ENCODE measurements at regions not wholly inside any gene's neighbourhood (a gene's known extent, or its start where the extent isn't known, plus 50 kb on each side); places are given as distances from the start of the nearest gene placed in this dataset.
"Not testable (repeated sequence)": the region's sequence is repeated elsewhere in the genome, so short reads cannot be mapped to it uniquely, and the experiment has no call there.

DNA sequence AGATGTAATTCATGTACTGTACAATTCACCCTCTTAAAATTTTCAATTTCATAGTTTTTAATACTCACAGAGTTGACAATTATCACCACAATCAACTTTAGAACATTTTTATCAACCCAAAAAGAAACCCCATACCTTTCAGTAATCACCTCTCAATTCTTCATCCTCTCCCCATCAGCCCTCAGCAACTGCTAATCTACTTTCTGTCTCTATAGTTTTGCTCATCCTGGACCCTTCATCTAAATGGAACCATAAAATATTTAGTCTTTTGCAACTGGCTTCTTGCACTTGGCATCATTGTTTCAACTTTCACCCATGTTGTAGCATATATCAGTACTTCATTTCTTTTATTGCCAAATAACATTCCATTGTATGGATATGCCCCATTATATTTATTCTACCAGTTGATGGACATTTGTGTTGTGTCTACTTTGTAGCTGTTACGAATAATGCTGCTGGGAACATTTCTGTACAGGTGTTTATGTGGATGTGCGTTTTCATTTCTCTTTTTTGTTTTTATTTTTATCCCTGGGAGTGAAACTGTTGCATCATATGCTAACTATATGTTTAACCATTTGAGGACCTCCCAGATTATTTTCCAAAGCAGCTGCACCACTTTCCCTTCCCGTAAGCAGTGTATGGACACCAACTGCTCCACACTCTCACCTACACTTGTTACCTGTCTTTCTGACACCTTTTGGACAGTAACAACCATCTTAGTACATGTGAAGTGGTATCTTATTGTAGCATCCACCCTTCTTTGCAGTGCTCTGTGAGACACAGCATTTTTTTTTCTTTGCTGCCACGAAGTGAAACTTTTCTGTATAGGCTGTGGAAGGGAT lies 65.4 kb upstream of the APBB1IP start:
- Histone ChIP-seq H3K9me3 (ENCODE audit: control insufficient read depth, low read length) (no peaks in the 10 kb centered on the region), H3K4me1 (ENCODE audit: control insufficient read depth, insufficient read depth, low read length, poor library complexity, severe bottlenecking) (no peaks in the 10 kb centered on the region), H3K4me3 (ENCODE audit: insufficient read depth, low read depth, low read length, poor library complexity, severe bottlenecking) (no peak overlapping the region), H3K27me3 (replicated peaks; ENCODE audit: control insufficient read depth, insufficient read depth, low read length, poor library complexity, severe bottlenecking) (no peaks in the 10 kb centered on the region), H3K36me3 (ENCODE audit: control insufficient read depth, insufficient read depth, low read length) (no peaks in the 10 kb centered on the region), H3K27ac (ENCODE audit: insufficient read depth, low read length, poor library complexity, severe bottlenecking) (no peak overlapping the region)
- DNase-seq, result no peak

DNA sequence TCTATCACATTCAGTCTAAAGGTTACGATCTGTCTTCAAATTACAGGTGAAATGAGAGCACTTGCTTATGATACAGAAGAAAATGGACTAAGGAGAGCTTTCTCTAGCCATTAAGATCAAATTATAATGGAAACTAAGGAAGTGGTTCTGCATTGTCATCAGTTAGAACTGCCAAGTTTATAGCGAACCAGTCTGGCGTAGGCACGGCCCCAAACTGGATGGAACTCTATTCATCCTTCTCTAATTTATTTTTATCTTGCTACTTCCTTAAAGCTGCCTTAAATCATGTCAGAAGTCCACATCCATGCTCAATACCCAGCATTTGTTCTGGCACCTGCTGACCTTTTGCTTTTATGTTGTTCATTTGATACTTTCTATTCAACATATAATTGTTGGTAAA lies 63.7 kb upstream of the APBB1IP start:
- Histone ChIP-seq H3K27me3 (replicated peaks; ENCODE audit: control insufficient read depth, insufficient read depth, low read length, poor library complexity, severe bottlenecking) (no peaks in the 10 kb centered on the region), H3K36me3 (ENCODE audit: control insufficient read depth, insufficient read depth, low read length) (no peaks in the 10 kb centered on the region), H3K9me3 (ENCODE audit: control insufficient read depth, low read length) (no peaks in the 10 kb centered on the region), H3K4me1 (ENCODE audit: control insufficient read depth, insufficient read depth, low read length, poor library complexity, severe bottlenecking) (no peaks in the 10 kb centered on the region), H3K27ac (ENCODE audit: insufficient read depth, low read length, poor library complexity, severe bottlenecking) (no peak overlapping the region), H3K4me3 (ENCODE audit: insufficient read depth, low read depth, low read length, poor library complexity, severe bottlenecking) (no peak overlapping the region)
- DNase-seq, result no peak

- H3K27ac ChIP-seq (ENCODE audit: insufficient read depth, low read length, poor library complexity, severe bottlenecking); H3K9me3 ChIP-seq (ENCODE audit: control insufficient read depth, low read length); H3K36me3 ChIP-seq (ENCODE audit: control insufficient read depth, insufficient read depth, low read length); H3K4me3 ChIP-seq (ENCODE audit: insufficient read depth, low read depth, low read length, poor library complexity, severe bottlenecking); H3K27me3 ChIP-seq (replicated peaks; ENCODE audit: control insufficient read depth, insufficient read depth, low read length, poor library complexity, severe bottlenecking); H3K4me1 ChIP-seq (ENCODE audit: control insufficient read depth, insufficient read depth, low read length, poor library complexity, severe bottlenecking); DNase-seq: not testable (repeated sequence)
Measured at GRCh38 chr10:26377224-26377810, 60.8 kb upstream of the APBB1IP start.

GRCh38 chr10:26378861-26379294 lies 59.3 kb upstream of the APBB1IP start:
- Histone ChIP-seq H3K27ac (ENCODE audit: insufficient read depth, low read length, poor library complexity, severe bottlenecking) (no peak overlapping the region), H3K9me3 (ENCODE audit: control insufficient read depth, low read length) (no peaks in the 10 kb centered on the region), H3K4me3 (ENCODE audit: insufficient read depth, low read depth, low read length, poor library complexity, severe bottlenecking) (no peak overlapping the region), H3K36me3 (ENCODE audit: control insufficient read depth, insufficient read depth, low read length) (no peaks in the 10 kb centered on the region), H3K4me1 (ENCODE audit: control insufficient read depth, insufficient read depth, low read length, poor library complexity, severe bottlenecking) (no peaks in the 10 kb centered on the region), H3K27me3 (replicated peaks; ENCODE audit: control insufficient read depth, insufficient read depth, low read length, poor library complexity, severe bottlenecking) (no peaks in the 10 kb centered on the region)
- DNase-seq, result no peak

DNA sequence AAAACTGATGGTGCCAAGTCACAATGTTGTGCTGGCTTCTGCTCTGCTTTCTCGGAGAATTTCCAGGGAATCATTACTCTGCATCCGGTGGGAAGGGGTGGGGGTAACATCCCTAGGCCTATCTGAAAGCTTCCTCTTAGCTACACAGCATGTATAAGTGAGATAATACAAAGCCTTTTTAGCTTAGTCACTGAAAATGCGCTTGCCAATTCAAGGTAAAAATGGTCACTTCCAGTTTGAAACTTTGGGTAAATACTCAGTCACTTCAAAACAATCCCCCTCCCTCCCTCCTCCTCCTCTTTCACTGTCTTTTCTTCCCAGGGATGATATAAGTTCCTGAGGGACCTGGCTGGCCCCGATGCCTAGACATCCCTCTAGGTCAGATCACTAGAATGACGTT lies 57.3 kb upstream of the APBB1IP start:
- Histone ChIP-seq H3K36me3 (ENCODE audit: control insufficient read depth, insufficient read depth, low read length) (no peaks in the 10 kb centered on the region), H3K27me3 (replicated peaks; ENCODE audit: control insufficient read depth, insufficient read depth, low read length, poor library complexity, severe bottlenecking) (no peaks in the 10 kb centered on the region), H3K4me1 (ENCODE audit: control insufficient read depth, insufficient read depth, low read length, poor library complexity, severe bottlenecking) (no peaks in the 10 kb centered on the region), H3K27ac (ENCODE audit: insufficient read depth, low read length, poor library complexity, severe bottlenecking) (no peak overlapping the region), H3K9me3 (ENCODE audit: control insufficient read depth, low read length) (no peaks in the 10 kb centered on the region), H3K4me3 (ENCODE audit: insufficient read depth, low read depth, low read length, poor library complexity, severe bottlenecking) (no peak overlapping the region)
- no peak for DNase-seq

GRCh38 chr10:26381986-26382385 lies 56.2 kb upstream of the APBB1IP start:
- no peak overlapping the region for H3K27ac ChIP-seq (ENCODE audit: insufficient read depth, low read length, poor library complexity, severe bottlenecking)
- H3K27me3 ChIP-seq (replicated peaks; ENCODE audit: control insufficient read depth, insufficient read depth, low read length, poor library complexity, severe bottlenecking), result no peaks in the 10 kb centered on the region
- H3K4me1 ChIP-seq (ENCODE audit: control insufficient read depth, insufficient read depth, low read length, poor library complexity, severe bottlenecking), result no peaks in the 10 kb centered on the region
- H3K9me3 ChIP-seq (ENCODE audit: control insufficient read depth, low read length), result no peaks in the 10 kb centered on the region
- no peaks in the 10 kb centered on the region for H3K36me3 ChIP-seq (ENCODE audit: control insufficient read depth, insufficient read depth, low read length)
- DNase-seq, result no peak
- H3K4me3 ChIP-seq (ENCODE audit: insufficient read depth, low read depth, low read length, poor library complexity, severe bottlenecking), result no peak overlapping the region

DNA sequence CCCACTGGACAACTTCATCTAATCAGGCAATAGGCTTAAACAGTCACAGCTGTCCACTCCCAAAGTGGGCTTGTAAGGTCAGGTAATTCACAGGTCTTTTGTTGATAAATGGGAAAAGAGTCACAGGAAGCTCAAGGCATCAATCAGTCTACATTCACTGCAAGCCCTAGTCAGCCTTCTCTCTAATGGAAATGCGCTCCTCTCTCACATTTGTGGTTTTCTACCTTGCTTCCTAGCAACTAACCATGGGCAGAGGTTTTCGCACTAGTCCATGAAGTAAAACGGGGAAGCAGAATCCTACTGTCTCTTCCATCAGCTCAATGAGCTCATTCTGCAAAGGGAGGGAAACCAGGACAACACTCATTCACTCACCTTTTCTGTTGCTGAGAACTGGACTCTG lies 53.5 kb upstream of the APBB1IP start:
- Histone ChIP-seq H3K9me3 (ENCODE audit: control insufficient read depth, low read length) (no peaks in the 10 kb centered on the region), H3K27me3 (replicated peaks; ENCODE audit: control insufficient read depth, insufficient read depth, low read length, poor library complexity, severe bottlenecking) (no peaks in the 10 kb centered on the region)

DNA sequence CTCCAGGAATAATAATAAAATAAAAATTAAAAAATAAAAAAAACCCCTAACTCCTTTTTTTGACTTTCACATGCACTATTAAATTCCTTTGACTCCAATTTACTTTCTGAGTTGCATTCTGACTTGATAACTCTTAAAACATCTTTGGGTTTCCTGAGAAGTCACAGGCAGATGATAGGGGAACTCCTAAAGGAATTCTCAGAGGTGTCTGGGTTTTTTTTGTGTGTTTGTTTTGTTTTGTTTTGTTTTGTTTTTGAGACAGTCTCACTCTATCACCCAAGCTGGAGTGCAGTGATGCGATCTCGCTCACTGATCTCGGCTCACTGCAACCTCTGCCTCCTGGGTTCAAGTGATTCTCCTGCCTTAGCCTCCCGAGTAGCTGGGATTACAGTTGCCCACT lies 52.7 kb upstream of the APBB1IP start:
- Histone ChIP-seq H3K4me1 (ENCODE audit: control insufficient read depth, insufficient read depth, low read length, poor library complexity, severe bottlenecking) (no peaks in the 10 kb centered on the region), H3K9me3 (ENCODE audit: control insufficient read depth, low read length) (no peaks in the 10 kb centered on the region), H3K27ac (ENCODE audit: insufficient read depth, low read length, poor library complexity, severe bottlenecking) (no peak overlapping the region), H3K36me3 (ENCODE audit: control insufficient read depth, insufficient read depth, low read length) (no peaks in the 10 kb centered on the region), H3K27me3 (replicated peaks; ENCODE audit: control insufficient read depth, insufficient read depth, low read length, poor library complexity, severe bottlenecking) (peaks cover 2% of the 10 kb centered on the region), H3K4me3 (ENCODE audit: insufficient read depth, low read depth, low read length, poor library complexity, severe bottlenecking) (no peak overlapping the region)
- no peak for DNase-seq

More for the DNA sequence above, 53.5 kb upstream of the APBB1IP start:
- Histone ChIP-seq H3K27ac (ENCODE audit: insufficient read depth, low read length, poor library complexity, severe bottlenecking) (no peak overlapping the region), H3K36me3 (ENCODE audit: control insufficient read depth, insufficient read depth, low read length) (no peaks in the 10 kb centered on the region), H3K4me1 (ENCODE audit: control insufficient read depth, insufficient read depth, low read length, poor library complexity, severe bottlenecking) (no peaks in the 10 kb centered on the region), H3K4me3 (ENCODE audit: insufficient read depth, low read depth, low read length, poor library complexity, severe bottlenecking) (no peak overlapping the region)
- no peak for DNase-seq

DNA sequence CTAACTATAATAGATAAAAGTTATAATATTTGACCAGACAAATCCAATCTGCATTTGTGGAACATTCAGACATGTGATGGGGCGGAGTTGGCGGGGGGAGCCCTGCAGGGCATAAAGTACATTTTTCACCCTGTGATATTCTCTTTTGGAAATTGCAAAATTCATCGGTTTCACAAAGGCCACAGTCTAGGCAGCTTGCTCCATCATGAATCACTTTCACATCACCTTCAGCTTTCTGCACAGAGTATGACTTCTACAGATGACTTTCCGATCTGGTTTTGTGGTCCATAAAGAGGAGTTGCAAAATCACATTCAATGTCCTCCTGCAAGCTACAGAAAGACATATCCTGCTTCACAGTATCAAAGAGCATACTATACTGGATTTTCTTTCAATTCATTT lies 51.4 kb upstream of the APBB1IP start:
- H3K9me3 ChIP-seq (ENCODE audit: control insufficient read depth, low read length), result no peaks in the 10 kb centered on the region
- H3K36me3 ChIP-seq (ENCODE audit: control insufficient read depth, insufficient read depth, low read length), result no peaks in the 10 kb centered on the region
- peaks cover 2% of the 10 kb centered on the region for H3K27me3 ChIP-seq (replicated peaks; ENCODE audit: control insufficient read depth, insufficient read depth, low read length, poor library complexity, severe bottlenecking)
- no peak overlapping the region for H3K27ac ChIP-seq (ENCODE audit: insufficient read depth, low read length, poor library complexity, severe bottlenecking)
- no peaks in the 10 kb centered on the region for H3K4me1 ChIP-seq (ENCODE audit: control insufficient read depth, insufficient read depth, low read length, poor library complexity, severe bottlenecking)
- no peak for DNase-seq
- no peak overlapping the region for H3K4me3 ChIP-seq (ENCODE audit: insufficient read depth, low read depth, low read length, poor library complexity, severe bottlenecking)

Measured in effector memory CD4-positive, alpha-beta T cell (primary cell).